ENCODE measurements at regions not wholly inside any gene's neighbourhood (a gene's known extent, or its start where the extent isn't known, plus 50 kb on each side); places are given as distances from the start of the nearest gene placed in this dataset.

- no peak for TF ChIP-seq POLR2A (IDR thresholded peaks at IDR 0.05)
- no peak for TF ChIP-seq CTCF (IDR thresholded peaks at IDR 0.05)
These were observed 99.8 kb downstream of the ADRB2 start for GRCh38 chr5:148926207-148926606.

Measured in right lobe of liver (tissue), 4 donors.